Nephron (organoid): ENCODE measurements at regions not wholly inside any gene's neighbourhood (a gene's known extent, or its start where the extent isn't known, plus 50 kb on each side); places are given as distances from the start of the nearest gene placed in this dataset.
"Not testable (repeated sequence)": the region's sequence is repeated elsewhere in the genome, so short reads cannot be mapped to it uniquely, and the experiment has no call there.

Experiments used
- H3K27ac Mint-ChIP-seq, 3 experiments: 2 replicates each; pipeline ENCODE4 v1.8.0; 2020; ENCODE audit warnings: mixed read lengths in 3 of 3, mild to moderate bottlenecking in 2 of 3, moderate library complexity in 1 of 3
- H3K27me3 Mint-ChIP-seq: 2 replicates; pipeline ENCODE4 v1.8.0; 2021; ENCODE audit warnings: low read depth, mild to moderate bottlenecking, moderate library complexity, mixed read lengths
- H3K36me3 Mint-ChIP-seq: 2 replicates; pipeline ENCODE4 v1.8.0; 2020; ENCODE audit warnings: low read depth, mixed read lengths
- H3K4me1 Mint-ChIP-seq: 2 replicates; pipeline ENCODE4 v1.8.0; 2020; ENCODE audit warnings: mixed read lengths
- H3K4me3 Mint-ChIP-seq, 3 experiments: 2 replicates each; pipeline ENCODE4 v1.8.0; 2020; ENCODE audit warnings: mild to moderate bottlenecking in 3 of 3, mixed read lengths in 3 of 3, moderate library complexity in 2 of 3
- H3K9me3 Mint-ChIP-seq: 2 replicates; pipeline ENCODE4 v1.8.0; 2020; ENCODE audit warnings: mixed read lengths
- TF ChIP-seq, protein P1 (sequence below), 3 experiments: fragments of 200-600 bp; sonication (generic); IDR thresholded peaks; one replicate each; pipeline ENCODE4 v1.5.0; 2021; ENCODE audit warnings: antibody characterized with exemption in 3 of 3; ENCODE audit not compliant: unreplicated experiment in 3 of 3

DNA sequence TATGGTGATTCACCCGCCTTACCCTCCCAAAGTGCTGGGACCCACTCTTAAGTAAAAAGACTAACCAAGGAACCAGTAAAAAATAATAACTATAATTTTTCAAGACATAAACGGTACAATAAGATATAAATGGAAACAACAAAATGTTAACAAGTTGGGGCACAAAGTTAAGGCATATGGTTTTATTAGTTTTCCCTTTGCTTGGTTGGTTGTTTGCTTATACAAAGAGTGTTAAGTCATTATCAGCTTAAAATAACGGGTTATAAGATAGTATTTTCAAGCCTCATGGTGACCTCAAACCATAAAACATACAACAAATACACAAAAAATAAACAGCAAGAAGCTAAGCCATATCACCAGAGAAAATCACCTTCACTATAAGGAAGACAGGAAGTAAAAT lies 406.1 kb downstream of the SEC23A start:
- no peaks in the 10 kb centered on the region for H3K4me1 Mint-ChIP-seq
- H3K36me3 Mint-ChIP-seq = no peaks in the 10 kb centered on the region
- H3K27ac Mint-ChIP-seq = no peak overlapping the region
- peaks cover 8% of the 10 kb centered on the region for H3K27me3 Mint-ChIP-seq
- peaks cover 20% of the 10 kb centered on the region for H3K9me3 Mint-ChIP-seq
- TF ChIP-seq, protein P1, sequence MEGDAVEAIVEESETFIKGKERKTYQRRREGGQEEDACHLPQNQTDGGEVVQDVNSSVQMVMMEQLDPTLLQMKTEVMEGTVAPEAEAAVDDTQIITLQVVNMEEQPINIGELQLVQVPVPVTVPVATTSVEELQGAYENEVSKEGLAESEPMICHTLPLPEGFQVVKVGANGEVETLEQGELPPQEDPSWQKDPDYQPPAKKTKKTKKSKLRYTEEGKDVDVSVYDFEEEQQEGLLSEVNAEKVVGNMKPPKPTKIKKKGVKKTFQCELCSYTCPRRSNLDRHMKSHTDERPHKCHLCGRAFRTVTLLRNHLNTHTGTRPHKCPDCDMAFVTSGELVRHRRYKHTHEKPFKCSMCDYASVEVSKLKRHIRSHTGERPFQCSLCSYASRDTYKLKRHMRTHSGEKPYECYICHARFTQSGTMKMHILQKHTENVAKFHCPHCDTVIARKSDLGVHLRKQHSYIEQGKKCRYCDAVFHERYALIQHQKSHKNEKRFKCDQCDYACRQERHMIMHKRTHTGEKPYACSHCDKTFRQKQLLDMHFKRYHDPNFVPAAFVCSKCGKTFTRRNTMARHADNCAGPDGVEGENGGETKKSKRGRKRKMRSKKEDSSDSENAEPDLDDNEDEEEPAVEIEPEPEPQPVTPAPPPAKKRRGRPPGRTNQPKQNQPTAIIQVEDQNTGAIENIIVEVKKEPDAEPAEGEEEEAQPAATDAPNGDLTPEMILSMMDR (IDR thresholded peaks at IDR 0.05; ENCODE audit: unreplicated experiment in 3 of 3) = no peak
- no peak overlapping the region for H3K4me3 Mint-ChIP-seq

DNA sequence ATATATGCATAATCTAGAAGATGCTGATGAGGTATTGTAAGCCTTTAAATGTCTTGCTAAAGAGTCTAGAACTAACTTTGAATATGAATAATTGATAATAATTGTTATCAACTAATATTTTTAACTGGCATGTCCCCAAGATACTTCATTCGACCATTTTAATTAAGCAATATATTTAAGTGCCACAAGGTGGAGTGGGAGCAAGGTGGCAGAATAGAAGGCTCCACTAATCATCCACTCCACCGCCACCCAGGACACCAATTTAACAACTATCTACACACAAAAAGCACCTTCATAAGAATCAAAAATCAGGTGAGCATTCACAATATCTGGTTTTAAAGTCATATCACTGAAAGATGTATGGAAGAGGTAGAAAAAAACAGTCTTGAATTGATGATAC lies 409.6 kb downstream of the SEC23A start:
- TF ChIP-seq, protein P1 (IDR thresholded peaks at IDR 0.05; ENCODE audit: unreplicated experiment in 3 of 3) = no peak
- H3K9me3 Mint-ChIP-seq = peaks cover 16% of the 10 kb centered on the region
- no peak overlapping the region for H3K27ac Mint-ChIP-seq
- no peaks in the 10 kb centered on the region for H3K4me1 Mint-ChIP-seq
- no peaks in the 10 kb centered on the region for H3K27me3 Mint-ChIP-seq
- no peak overlapping the region for H3K4me3 Mint-ChIP-seq
- H3K36me3 Mint-ChIP-seq = no peaks in the 10 kb centered on the region

DNA sequence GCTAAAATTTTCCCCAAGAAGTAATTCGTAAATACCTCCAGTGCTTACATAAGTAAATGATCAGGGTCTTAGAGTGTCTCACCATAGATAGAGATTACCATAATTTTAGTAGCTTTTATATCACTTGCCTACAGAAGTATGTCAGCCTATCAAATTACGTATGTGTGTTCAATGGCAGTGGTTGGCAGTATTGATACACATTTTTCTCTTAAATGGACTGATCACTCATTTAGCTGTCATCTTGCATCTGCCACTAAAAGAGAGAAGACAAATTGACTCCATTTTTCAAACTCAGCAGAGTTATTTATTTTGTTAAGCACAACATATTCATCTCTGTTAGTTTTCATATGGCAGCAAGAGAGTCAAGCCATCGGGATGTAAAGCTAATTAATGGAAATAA lies 413.1 kb upstream of the CLEC14A start:
- H3K9me3 Mint-ChIP-seq = peaks cover 2% of the 10 kb centered on the region

DNA sequence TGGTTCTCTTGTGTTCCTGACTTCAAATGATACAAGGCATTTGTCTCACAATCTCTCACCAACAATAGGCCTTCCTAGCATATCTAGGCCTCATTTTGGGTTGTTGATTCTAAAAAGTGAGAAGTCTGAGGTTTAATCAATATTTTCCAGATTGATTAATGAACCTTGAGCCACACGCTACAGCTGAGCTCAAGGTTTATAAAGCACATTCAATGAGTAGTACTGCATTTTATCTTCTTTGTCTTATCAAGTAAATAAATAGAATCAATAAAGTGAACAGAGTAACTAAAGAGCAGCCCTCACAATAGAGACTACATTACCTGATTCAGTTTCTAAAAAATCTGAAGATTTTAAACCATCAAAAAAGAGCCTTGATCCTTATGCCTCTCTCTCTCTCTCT lies 407.5 kb upstream of the CLEC14A start:
- Mint-ChIP-seq H3K4me3 (no peak overlapping the region), H3K36me3 (no peaks in the 10 kb centered on the region), H3K27me3 (no peaks in the 10 kb centered on the region), H3K4me1 (no peaks in the 10 kb centered on the region), H3K27ac (no peak overlapping the region), H3K9me3 (no peaks in the 10 kb centered on the region)
- TF ChIP-seq, protein P1 (IDR thresholded peaks at IDR 0.05; ENCODE audit: unreplicated experiment in 3 of 3) = no peak

More for the DNA sequence above, 413.1 kb upstream of the CLEC14A start:
- TF ChIP-seq, protein P1 (IDR thresholded peaks at IDR 0.05; ENCODE audit: unreplicated experiment in 3 of 3) = no peak
- Mint-ChIP-seq H3K27ac (no peak overlapping the region), H3K4me1 (no peaks in the 10 kb centered on the region), H3K4me3 (no peak overlapping the region), H3K27me3 (no peaks in the 10 kb centered on the region), H3K36me3 (no peaks in the 10 kb centered on the region)

DNA sequence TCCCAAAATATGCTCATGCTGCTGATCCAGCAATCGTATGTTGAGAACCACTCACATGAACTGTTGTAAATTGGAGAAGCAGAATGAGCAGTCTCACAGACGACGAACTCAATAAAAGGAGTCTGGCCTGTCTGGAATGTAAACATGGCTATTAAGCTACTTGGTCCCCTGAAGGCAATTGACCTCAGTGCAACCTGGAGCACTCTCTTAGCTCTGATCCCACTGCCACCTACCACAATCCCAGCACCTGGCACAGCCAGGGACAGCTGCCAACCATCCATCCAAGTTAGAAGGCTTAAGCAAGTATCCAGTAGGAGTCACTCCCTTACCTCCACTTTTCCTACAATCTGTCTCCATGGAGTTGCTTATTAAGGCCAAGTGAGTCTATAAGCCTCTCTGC lies 406.9 kb upstream of the CLEC14A start:
- Mint-ChIP-seq H3K9me3 (no peaks in the 10 kb centered on the region), H3K4me1 (no peaks in the 10 kb centered on the region), H3K27me3 (no peaks in the 10 kb centered on the region), H3K27ac (no peak overlapping the region), H3K36me3 (no peaks in the 10 kb centered on the region), H3K4me3 (no peak overlapping the region)
- TF ChIP-seq, protein P1 (IDR thresholded peaks at IDR 0.05; ENCODE audit: unreplicated experiment in 3 of 3) = no peak

DNA sequence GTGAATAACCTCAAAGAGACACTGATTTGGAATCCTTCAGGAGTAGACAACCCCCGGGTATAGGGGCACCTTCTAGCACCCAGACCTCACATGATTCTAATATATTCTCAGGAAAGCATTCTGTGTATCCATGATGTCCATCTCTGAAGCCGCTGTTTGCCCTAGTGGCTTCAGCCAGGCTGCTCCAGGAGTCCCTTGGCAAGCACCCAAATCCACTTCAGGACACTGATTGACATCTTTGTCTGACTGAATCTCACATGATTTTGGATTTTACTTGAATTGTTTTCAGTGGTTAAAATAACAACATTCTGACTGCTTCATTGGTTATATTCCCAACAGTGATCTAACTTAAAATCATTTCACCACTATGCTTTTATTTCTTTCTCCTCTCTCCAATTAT lies 390.5 kb upstream of the CLEC14A start:
- Mint-ChIP-seq H3K9me3 (no peaks in the 10 kb centered on the region), H3K4me3 (no peak overlapping the region), H3K27me3 (no peaks in the 10 kb centered on the region), H3K27ac (no peak overlapping the region), H3K36me3 (no peaks in the 10 kb centered on the region), H3K4me1 (no peaks in the 10 kb centered on the region)
- TF ChIP-seq, protein P1 (IDR thresholded peaks at IDR 0.05; ENCODE audit: unreplicated experiment in 3 of 3) = no peak

DNA sequence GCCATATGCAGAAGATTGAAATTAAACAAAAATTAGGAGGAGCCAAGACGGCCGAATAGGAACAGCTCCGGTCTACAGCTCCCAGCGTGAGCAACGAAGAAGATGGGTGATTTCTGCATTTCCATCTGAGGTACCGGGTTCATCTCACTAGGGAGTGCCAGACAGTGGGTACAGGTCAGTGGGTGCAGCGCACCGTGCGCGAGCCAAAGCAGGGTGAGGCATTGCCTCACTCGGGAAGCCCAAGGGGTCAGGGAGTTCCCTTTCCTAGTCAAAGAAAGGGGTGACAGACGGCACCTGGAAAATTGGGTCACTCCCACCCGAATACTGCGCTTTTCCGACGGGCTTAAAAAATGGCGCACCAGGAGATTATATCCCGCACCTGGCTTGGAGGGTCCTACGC lies 379.0 kb upstream of the CLEC14A start:
- H3K36me3 Mint-ChIP-seq, H3K27ac Mint-ChIP-seq, H3K4me3 Mint-ChIP-seq, H3K4me1 Mint-ChIP-seq, H3K27me3 Mint-ChIP-seq: not testable (repeated sequence)
- peaks cover 16% of the 10 kb centered on the region for H3K9me3 Mint-ChIP-seq
